HEK293 (cell line): ENCODE measurements at regions not wholly inside any gene's neighbourhood (a gene's known extent, or its start where the extent isn't known, plus 50 kb on each side); places are given as distances from the start of the nearest gene placed in this dataset.

ENCODE experiments used
- CTCF ChIP-seq: fragments of 450-650 bp; formaldehyde crosslinking; IDR thresholded peaks from 2 replicates; pipeline ENCODE4 v1.5.1; 2016; ENCODE audit warnings: missing biosample characterization, missing genetic modification characterization
- ELK4 ChIP-seq: IDR thresholded peaks from 2 replicates; pipeline ENCODE4 v1.6.1; 2011; ENCODE audit warnings: mild to moderate bottlenecking, low read depth, low read length, borderline replicate concordance
- KLF10 ChIP-seq: fragments of 450-650 bp; IDR thresholded peaks from 2 replicates; pipeline ENCODE4 v1.5.1; 2018; ENCODE audit warnings: missing biosample characterization, mild to moderate bottlenecking, missing genetic modification characterization
- MZF1 ChIP-seq: fragments of 450-650 bp; formaldehyde crosslinking; IDR thresholded peaks from 2 replicates; pipeline ENCODE4 v1.5.1; 2017; ENCODE audit warnings: missing biosample characterization, missing genetic modification characterization, borderline replicate concordance
- PBX3 ChIP-seq: sonication (generic); formaldehyde crosslinking; IDR thresholded peaks from 2 replicates; pipeline ENCODE4 v1.8.1; 2022; ENCODE audit warnings: mild to moderate bottlenecking, moderate library complexity, missing genetic modification reagents
- PRDM2 ChIP-seq: fragments of 450-650 bp; formaldehyde crosslinking; IDR thresholded peaks from 2 replicates; pipeline ENCODE4 v1.5.1; 2016; ENCODE audit warnings: missing biosample characterization, missing genetic modification characterization, borderline replicate concordance
- YY1 ChIP-seq: fragments of 450-650 bp; formaldehyde crosslinking; IDR thresholded peaks from 2 replicates; pipeline ENCODE4 v1.5.1; 2018; ENCODE audit warnings: missing biosample characterization, missing genetic modification characterization
- ZBTB26 ChIP-seq: fragments of 450-650 bp; formaldehyde crosslinking; optimal IDR thresholded peaks from 2 replicates; pipeline ENCODE3; 2016; ENCODE audit warnings: missing biosample characterization, mild to moderate bottlenecking, missing genetic modification characterization
- ZFP41 ChIP-seq: fragments of 450-650 bp; formaldehyde crosslinking; IDR thresholded peaks from 2 replicates; pipeline ENCODE4 v1.5.1; 2016; ENCODE audit warnings: missing biosample characterization, missing genetic modification characterization, borderline replicate concordance
- ZNF175 ChIP-seq: fragments of 450-650 bp; formaldehyde crosslinking; IDR thresholded peaks from 2 replicates; pipeline ENCODE4 v1.5.1; 2016; ENCODE audit warnings: missing biosample characterization, missing genetic modification characterization
- ZNF214 ChIP-seq: fragments of 450-650 bp; formaldehyde crosslinking; IDR thresholded peaks from 2 replicates; pipeline ENCODE4 v1.5.1; 2017; ENCODE audit warnings: missing biosample characterization, mild to moderate bottlenecking, missing genetic modification characterization, borderline replicate concordance
- ZNF239 ChIP-seq: fragments of 450-650 bp; formaldehyde crosslinking; IDR thresholded peaks from 2 replicates; pipeline ENCODE4 v1.5.1; 2016; ENCODE audit warnings: missing biosample characterization, missing genetic modification characterization
- ZNF645 ChIP-seq: fragments of 450-650 bp; formaldehyde crosslinking; IDR thresholded peaks from 2 replicates; pipeline ENCODE4; 2016; ENCODE audit warnings: missing biosample characterization, missing genetic modification characterization
- ZSCAN5A ChIP-seq: fragments of 450-650 bp; formaldehyde crosslinking; IDR thresholded peaks from 2 replicates; pipeline ENCODE4 v1.5.1; 2016; ENCODE audit warnings: missing biosample characterization, missing genetic modification characterization

- TF ChIP-seq ZNF645 (tag by site-specific recombination): no peak
- TF ChIP-seq ZNF214 (tag by site-specific recombination): no peak
- TF ChIP-seq CTCF (tag by site-specific recombination): no peak
- no peak for TF ChIP-seq ZNF175 (tag by site-specific recombination)
- no peak for TF ChIP-seq ELK4
- TF ChIP-seq PRDM2: no peak
- no peak for TF ChIP-seq ZFP41
- no peak for TF ChIP-seq PBX3 (CRISPR knock-in tag)
- no peak for TF ChIP-seq MZF1
- no peak for TF ChIP-seq ZBTB26 (tag by site-specific recombination)
- TF ChIP-seq YY1 (tag by site-specific recombination): no peak
- no peak for TF ChIP-seq KLF10 (tag by site-specific recombination)
- TF ChIP-seq ZSCAN5A (tag by site-specific recombination): no peak
- TF ChIP-seq ZNF239: no peak
Measured at GRCh38 chr5:164832516-164832915, 1327.1 kb downstream of the MAT2B start.
